AML-193 (cell line): ENCODE measurements at regions not wholly inside any gene's neighbourhood (a gene's known extent, or its start where the extent isn't known, plus 50 kb on each side); places are given as distances from the start of the nearest gene placed in this dataset.

Experiments
- DNase-seq, 2 experiments: peaks; one replicate each; lab custom pipeline; 2025; lab: John Stamatoyannopoulos, UW

DNA sequence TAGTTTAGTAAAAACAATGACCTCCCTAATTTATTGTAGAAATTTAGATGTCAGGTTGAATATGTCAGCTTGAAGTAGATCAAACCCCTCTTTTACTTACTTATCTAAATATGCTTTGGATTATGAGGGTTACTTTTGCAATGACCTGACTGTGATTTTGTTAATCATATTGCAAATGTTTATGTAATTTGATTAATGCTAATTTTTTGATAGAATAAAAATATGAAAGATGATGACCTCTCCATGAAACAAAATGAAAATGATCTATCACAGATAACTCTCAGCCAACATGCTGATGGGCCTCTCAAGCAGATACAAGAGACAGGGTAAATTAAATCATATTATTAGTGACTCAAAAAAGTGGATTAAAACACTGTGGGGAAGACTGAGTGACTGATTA is 131.0 kb downstream of the CEP57L1 start:
- no peak for DNase-seq

DNA sequence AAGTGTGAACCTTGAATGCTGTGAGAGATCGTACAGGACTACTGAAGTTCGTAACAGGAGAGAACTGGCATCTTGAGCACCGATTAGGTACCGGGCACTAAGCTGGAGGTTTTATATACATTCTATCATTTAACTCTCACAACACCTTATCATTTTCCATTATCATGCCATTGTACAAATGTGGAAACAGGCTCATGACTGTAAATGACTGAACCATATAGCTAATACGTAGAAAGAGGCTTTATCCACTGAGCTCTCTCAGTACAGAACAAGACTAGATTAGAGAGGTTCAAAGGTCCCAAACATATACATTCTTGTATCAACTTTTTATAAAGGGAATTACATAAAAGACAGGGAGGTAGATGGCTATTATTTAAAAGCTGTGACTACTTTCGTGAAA is 130.6 kb downstream of the CEP57L1 start:
- DNase-seq = no peak

GRCh38 chr6:109224994-109225393 is 129.7 kb downstream of the CEP57L1 start:
- DNase-seq = no peak

DNA sequence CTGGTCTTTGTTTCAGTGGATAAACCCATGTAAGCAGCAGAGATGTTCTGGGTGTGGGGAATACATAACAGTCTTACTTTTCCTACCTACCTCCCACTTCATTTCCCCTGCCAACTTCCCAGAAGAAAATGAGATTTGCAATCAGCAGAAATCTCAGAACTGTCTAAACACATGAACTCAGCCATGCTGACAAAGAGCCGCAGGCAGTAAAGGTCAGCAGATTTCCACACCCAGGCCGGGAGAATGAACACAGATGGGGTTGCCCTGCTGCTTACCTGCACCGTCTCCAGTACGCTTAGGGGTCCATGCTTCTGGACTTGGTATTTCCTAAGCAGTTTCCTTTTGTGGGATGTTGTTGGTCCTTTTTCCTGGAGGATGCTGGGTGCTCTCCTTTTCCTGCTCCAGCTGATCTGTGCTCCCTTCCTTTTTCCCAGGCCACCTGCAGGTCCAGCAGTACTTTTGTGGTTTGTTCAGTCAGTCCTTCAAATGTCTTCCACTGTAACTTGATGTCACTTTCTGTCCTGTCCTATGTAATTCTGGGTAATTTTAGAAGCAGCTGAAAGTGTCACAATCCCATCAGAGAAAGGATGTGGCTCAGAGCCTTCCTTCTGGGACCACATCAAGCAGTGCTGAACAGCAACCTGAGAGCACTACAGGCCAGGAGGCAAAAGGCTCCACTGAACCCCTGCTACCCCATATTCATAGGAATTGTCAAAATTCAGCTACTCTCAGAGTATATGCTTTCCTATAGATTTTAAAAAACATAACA is 129.0 kb downstream of the CEP57L1 start:
- no peak for DNase-seq

GRCh38 chr6:109222848-109223247 is 127.5 kb downstream of the CEP57L1 start:
- DNase-seq = no peak

DNA sequence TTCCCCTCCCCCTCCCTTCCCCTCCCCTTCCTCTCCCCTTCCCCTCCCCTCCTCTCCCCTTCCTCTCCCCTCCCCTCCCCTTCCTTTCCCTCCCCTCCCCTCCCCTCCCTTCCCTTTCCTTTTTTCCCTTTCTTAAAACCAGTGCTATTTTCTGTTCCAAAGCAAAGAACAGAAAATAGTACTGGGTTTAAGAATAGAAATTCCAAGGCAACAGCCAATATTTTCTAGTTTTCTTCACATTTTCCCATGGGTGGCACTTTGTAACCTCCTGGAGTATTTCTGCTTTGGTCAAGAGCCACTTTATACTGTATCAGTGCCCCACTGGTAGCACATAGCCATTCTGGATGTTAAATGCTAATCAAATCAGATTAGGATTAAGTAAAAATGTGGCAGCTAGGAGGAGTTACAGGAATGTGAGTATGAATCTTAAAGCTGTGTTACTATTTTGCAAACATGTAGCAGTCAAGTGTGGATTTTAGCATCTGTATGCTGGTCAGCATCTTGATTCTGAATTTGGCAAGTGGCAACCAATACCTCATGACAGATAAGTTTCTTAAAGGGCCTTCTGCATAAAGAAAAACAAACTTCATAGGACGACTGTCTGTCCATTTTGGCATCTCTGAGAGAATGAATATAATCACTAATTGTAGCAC is 126.4 kb downstream of the CEP57L1 start:
- no peak for DNase-seq
